HEK293T (cell line): ENCODE measurements at regions not wholly inside any gene's neighbourhood (a gene's known extent, or its start where the extent isn't known, plus 50 kb on each side); places are given as distances from the start of the nearest gene placed in this dataset.

Source experiments
- CTCF ChIA-PET: fragments of 350-600 bp; formaldehyde crosslinking; extraction: SDS; loops from one replicate; lab custom pipeline; 2021; ENCODE audit warnings: antibody characterized with exemption, inconsistent platforms; lab: Yijun Ruan, JAX
- POLR2A ChIA-PET: fragments of 350-600 bp; formaldehyde crosslinking; extraction: SDS; loops from one replicate; lab custom pipeline; 2020; ENCODE audit warnings: antibody characterized with exemption, inconsistent platforms; lab: Yijun Ruan, JAX
- DNase-seq: peaks from one replicate; pipeline ENCODE4 v3.0.0; 2012; ENCODE audit warnings: mixed read lengths; ENCODE audit errors: extremely low spot score
- ARNT ChIP-seq: fragments of 450-650 bp; IDR thresholded peaks from 2 replicates; pipeline ENCODE4 v1.6.1; 2017; ENCODE audit warnings: mild to moderate bottlenecking
- BHLHE40 ChIP-seq: fragments of 450-650 bp; IDR thresholded peaks from 2 replicates; pipeline ENCODE4 v1.6.1; 2016; ENCODE audit warnings: mild to moderate bottlenecking, moderate library complexity, borderline replicate concordance
- CTBP1 ChIP-seq: fragments of 450-650 bp; IDR thresholded peaks from 2 replicates; pipeline ENCODE4 v1.6.1; 2016; ENCODE audit warnings: borderline replicate concordance
- ELF4 ChIP-seq: fragments of 450-650 bp; IDR thresholded peaks from 2 replicates; pipeline ENCODE4 v1.6.1; 2017; ENCODE audit warnings: antibody characterized with exemption
- FOXA1 ChIP-seq: fragments of 450-650 bp; IDR thresholded peaks from 2 replicates; pipeline ENCODE4 v1.6.1; 2016; ENCODE audit warnings: mild to moderate bottlenecking
- FOXK2 ChIP-seq: fragments of 450-650 bp; IDR thresholded peaks from 2 replicates; pipeline ENCODE4 v1.6.1; 2016; ENCODE audit warnings: mild to moderate bottlenecking
- FOXM1 ChIP-seq: fragments of 450-650 bp; IDR thresholded peaks from 2 replicates; pipeline ENCODE4 v1.6.1; 2017; ENCODE audit warnings: mild to moderate bottlenecking, borderline replicate concordance
- HDGF ChIP-seq: fragments of 450-650 bp; IDR thresholded peaks from 2 replicates; pipeline ENCODE4 v1.6.1; 2017; ENCODE audit warnings: antibody characterized with exemption, borderline replicate concordance
- L3MBTL2 ChIP-seq: fragments of 450-650 bp; conservative IDR thresholded peaks from 2 replicates; pipeline ENCODE4 v1.6.1; 2016; ENCODE audit warnings: mild to moderate bottlenecking
- LEF1 ChIP-seq: fragments of 450-650 bp; IDR thresholded peaks from 2 replicates; pipeline ENCODE4 v1.6.1; 2017; ENCODE audit warnings: mild to moderate bottlenecking, borderline replicate concordance
- NFRKB ChIP-seq: fragments of 450-650 bp; IDR thresholded peaks from 2 replicates; pipeline ENCODE4 v1.6.1; 2016; ENCODE audit warnings: mild to moderate bottlenecking, moderate library complexity
- SP1 ChIP-seq: fragments of 450-650 bp; IDR thresholded peaks from 2 replicates; pipeline ENCODE4 v1.6.1; 2017
- SUZ12 ChIP-seq: fragments of 450-650 bp; IDR thresholded peaks from 2 replicates; pipeline ENCODE4 v1.6.1; 2016; ENCODE audit warnings: mild to moderate bottlenecking
- TARDBP ChIP-seq: fragments of 450-650 bp; IDR thresholded peaks from 2 replicates; pipeline ENCODE4 v1.6.1; 2016
- ZNF384 ChIP-seq: fragments of 450-650 bp; IDR thresholded peaks from 2 replicates; pipeline ENCODE4 v1.6.1; 2016
- TF ChIP-seq, protein P1 (sequence below): fragments of 450-650 bp; IDR thresholded peaks from 2 replicates; pipeline ENCODE4 v1.6.1; 2016

DNA sequence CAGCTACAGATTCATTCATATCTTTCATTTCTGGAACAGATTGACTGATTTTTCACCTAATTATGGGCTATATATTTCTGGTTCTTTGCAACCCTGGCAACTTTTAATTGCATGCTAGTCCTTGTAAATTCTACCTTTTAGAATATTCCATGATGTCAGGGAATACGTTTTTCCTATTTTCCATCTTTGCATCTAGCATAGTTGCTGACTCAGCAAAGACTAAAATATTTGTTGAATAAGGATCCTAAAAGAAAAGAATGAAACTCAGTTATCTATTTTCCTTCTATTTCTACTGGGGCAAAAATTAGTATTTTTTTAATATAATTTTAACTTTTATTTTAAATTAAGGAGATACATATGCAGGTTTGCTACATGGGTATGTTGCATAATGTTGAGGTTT, 438.3 kb downstream of the GXYLT1 start:
- POLR2A ChIA-PET, result no interaction called here
- DNase-seq, result no peak
- TF ChIP-seq NFRKB (no peak), ZNF384 (no peak), L3MBTL2 (no peak), TARDBP (no peak), SP1 (no peak), ARNT (no peak), ELF4 (no peak), BHLHE40 (no peak), HDGF (no peak)
- CTCF ChIA-PET, result no interaction called here

DNA sequence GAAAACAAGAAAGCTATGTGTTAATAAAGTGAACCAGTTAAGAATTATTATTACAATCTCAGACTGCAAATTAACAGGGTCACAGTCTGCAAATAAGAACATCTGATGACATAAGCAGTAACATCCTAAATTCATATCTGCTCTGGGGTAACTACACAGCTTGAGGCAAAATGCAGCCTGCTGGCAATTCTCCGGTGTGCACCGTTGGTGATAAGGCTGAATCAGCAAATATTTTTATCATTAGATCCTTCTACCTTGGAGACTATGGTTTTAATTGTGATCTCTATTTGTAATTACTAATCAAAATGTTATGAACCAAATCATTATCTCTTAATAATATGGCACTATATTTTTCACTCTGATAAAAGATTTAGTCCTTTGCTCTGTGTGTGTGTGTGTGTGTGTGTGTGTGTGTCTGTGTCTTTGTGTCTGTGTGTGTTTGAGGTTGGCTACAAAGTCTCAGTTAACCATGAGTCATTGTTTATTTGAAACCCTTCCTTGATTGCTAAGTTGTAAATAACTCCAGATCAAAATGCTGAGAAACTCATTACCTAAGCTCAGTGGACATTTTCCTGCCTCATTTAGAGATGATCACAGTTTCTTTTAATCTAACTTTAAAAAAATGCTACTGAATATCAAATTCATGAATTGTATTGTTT, 442.6 kb downstream of the GXYLT1 start:
- DNase-seq, result no peak
- CTCF ChIA-PET, result no interaction called here
- TF ChIP-seq FOXM1, result no peak
- POLR2A ChIA-PET, result no interaction called here

DNA sequence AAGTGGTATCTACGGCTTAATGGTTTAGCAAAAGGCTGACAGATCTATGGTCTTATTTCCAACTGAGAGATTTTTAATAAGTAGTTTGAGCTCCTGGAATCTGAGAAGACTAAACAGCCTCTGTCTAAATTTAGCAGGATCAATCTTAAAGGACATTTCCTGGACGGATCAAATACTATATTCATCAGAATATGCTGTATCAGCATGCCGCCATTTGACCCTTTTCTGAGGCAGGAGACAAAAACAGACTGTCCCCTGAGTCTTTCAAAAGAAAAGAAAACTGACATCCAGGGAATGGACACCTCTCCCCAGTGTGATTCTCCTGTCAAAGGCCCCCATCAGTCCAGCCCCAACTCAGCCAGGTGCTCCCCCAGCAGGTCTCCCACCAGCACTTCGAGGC, 443.7 kb downstream of the GXYLT1 start:
- DNase-seq, result no peak
- TF ChIP-seq ARNT (no peak), SUZ12 (no peak), HDGF (no peak), FOXK2 (no peak), FOXM1 (no peak)
- TF ChIP-seq, protein P1, sequence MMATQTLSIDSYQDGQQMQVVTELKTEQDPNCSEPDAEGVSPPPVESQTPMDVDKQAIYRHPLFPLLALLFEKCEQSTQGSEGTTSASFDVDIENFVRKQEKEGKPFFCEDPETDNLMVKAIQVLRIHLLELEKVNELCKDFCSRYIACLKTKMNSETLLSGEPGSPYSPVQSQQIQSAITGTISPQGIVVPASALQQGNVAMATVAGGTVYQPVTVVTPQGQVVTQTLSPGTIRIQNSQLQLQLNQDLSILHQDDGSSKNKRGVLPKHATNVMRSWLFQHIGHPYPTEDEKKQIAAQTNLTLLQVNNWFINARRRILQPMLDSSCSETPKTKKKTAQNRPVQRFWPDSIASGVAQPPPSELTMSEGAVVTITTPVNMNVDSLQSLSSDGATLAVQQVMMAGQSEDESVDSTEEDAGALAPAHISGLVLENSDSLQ, result no peak
- ChIA-PET CTCF (no interaction called here), POLR2A (no interaction called here)

DNA sequence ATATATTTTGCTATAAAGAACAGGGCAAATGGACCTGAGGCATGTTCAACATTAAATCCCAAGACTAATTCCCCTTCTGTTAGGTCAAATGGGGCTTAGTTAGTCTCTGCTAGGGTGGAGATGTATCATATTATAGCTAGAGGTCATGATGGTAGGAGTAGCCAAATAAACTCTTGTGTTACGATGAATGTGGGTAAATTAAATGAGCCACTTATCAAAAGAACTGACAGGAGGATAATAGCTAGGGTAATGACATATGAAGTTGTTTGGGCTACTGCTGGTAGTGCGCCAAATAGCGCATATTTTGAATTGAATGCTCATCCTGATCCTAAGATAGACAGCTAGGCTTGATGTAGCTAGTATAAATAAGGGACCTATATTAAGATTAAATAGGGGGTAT, 445.0 kb downstream of the GXYLT1 start:
- no peak for DNase-seq
- TF ChIP-seq CTBP1 (no peak), NFRKB (no peak), FOXK2 (no peak), SUZ12 (no peak), ZNF384 (no peak), LEF1 (no peak), TARDBP (no peak), SP1 (no peak), BHLHE40 (no peak), ARNT (no peak), HDGF (no peak), FOXA1 (no peak), L3MBTL2 (no peak)
- TF ChIP-seq, protein P1, result no peak
- POLR2A ChIA-PET, result no interaction called here
- CTCF ChIA-PET, result no interaction called here

DNA sequence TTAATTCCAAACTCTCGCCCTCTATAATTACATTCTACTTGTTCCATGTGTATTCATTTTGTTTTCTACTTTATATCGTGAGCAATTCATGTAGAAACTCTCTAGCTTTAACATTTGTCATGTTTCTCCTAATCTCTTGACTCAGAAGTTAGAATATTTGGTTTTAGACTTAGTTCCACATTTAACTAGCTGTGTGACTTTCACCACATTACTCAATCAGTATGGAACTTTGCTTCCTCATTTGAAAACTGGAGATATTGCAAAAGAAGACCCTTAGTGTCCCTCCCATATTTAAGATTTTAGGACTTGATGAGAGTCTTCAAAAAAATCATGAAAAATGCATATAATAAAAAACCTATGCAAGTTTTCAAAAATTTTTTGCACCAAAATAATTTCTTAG, 447.5 kb downstream of the GXYLT1 start:
- CTCF ChIA-PET, result interaction anchor here (0.7 kb wide), 1 partner anchor 11 kb away, joined by 3 read pairs; no protein-coding TSS in a partner anchor
- POLR2A ChIA-PET, result no interaction called here
- TF ChIP-seq FOXM1 (no peak), LEF1 (no peak), CTBP1 (no peak), ARNT (no peak), NFRKB (no peak), HDGF (no peak), TARDBP (no peak), SUZ12 (no peak), SP1 (no peak), ZNF384 (no peak), FOXA1 (no peak), FOXK2 (no peak), L3MBTL2 (no peak), BHLHE40 (no peak), ELF4 (no peak)
- TF ChIP-seq, protein P1, result no peak
- DNase-seq, result no peak

DNA sequence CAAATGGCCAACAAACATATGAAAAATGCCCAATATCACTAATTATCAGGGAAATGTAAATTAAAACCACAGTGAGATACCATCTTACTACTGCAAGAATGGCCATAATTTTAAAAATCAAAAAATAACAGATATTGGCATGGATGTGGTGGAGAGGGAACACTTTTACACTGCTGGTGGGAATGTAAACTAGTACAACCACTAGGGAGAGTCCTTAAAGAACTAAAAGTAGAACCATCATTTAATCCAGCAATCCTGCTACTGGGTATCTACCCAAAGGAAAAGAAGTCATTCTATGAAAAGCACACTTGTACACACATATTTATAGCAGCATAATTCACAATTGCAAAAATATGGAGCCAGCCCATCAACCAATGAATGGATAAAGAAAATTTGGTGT, 459.7 kb downstream of the GXYLT1 start:
- ChIA-PET CTCF (interaction anchor here (0.9 kb wide), 1 partner anchor 339 kb away, joined by 4 read pairs; no protein-coding TSS in a partner anchor), POLR2A (interaction anchor here (0.6 kb wide), 1 partner anchor 343 kb away, joined by 3 read pairs; no protein-coding TSS in a partner anchor)
- TF ChIP-seq, protein P1, result no peak
- no peak for TF ChIP-seq BHLHE40
- TF ChIP-seq FOXK2, result no peak
- TF ChIP-seq HDGF, result no peak
- no peak for TF ChIP-seq CTBP1
- TF ChIP-seq SP1, result no peak
- no peak for TF ChIP-seq L3MBTL2
- TF ChIP-seq SUZ12, result no peak
- no peak for TF ChIP-seq FOXA1
- no peak for TF ChIP-seq TARDBP
- TF ChIP-seq NFRKB, result no peak
- no peak for TF ChIP-seq FOXM1
- TF ChIP-seq ARNT, result no peak
- TF ChIP-seq LEF1, result no peak
- no peak for TF ChIP-seq ELF4
- TF ChIP-seq ZNF384, result no peak
- no peak for DNase-seq
